Dermis microvascular lymphatic vessel endothelial cell (primary cell): ENCODE measurements at regions not wholly inside any gene's neighbourhood (a gene's known extent, or its start where the extent isn't known, plus 50 kb on each side); places are given as distances from the start of the nearest gene placed in this dataset.

Experiments
- DNase-seq, 2 donors: peaks; one replicate each; pipeline versions ENCODE4 v3.0.0 to v3.0.0-alpha.2; 2010; ENCODE audit warnings: low read depth in 2 of 2

DNA sequence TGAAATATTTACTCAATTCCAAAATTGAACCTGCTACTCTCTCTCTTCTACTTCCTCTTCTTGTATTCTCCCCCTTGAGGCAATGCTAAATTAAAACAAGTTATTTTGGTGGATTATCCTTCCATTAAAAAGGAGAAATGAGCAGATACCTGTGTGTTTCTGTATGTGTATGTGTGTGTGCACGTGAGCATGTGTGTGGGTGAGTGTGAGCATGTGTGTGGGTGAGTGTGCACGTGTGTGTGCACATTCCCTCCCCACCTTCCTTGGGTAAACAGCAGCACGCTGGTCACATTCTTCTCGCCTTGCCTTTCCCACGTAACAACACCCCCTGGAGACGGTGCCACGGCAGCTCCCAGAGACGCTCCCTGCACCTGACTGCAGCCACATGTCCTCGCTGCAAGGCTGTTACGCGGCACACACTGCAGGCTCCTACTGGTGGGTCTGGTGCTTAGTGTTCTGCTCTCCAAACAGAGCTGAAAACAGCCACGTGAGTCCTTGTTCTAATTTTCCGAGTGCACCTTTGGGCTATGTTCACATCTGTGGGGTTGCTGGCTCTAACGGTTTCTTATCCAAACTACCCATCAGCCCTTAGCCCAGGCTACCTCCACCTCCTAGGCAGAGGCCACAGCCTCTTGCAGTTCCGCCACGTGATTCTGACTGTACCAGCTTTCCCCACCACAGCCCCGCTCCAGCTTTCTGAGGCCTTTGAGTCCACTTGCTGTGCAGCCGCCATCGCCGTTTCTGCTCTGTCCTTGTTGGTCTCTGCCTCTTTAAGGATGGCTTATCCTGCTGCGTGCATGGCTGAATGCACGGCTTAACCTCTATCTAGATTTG, 123.4 kb downstream of the CTTN start:
- DNase-seq = no peak

DNA sequence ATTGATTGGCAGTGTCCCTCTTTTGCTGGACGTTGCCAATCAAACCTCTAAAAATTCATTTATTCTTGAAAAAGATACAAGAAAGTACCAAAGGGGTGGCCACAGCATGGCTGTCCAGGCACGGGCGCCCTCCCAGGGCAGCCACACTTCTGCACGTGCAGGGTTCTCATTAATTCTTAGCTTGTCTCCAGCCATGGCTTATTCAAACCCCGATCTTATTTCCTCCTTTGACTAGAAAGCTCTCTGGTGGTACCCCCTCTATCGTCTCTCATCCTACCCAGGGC, 123.9 kb downstream of the CTTN start:
- DNase-seq = no peak

DNA sequence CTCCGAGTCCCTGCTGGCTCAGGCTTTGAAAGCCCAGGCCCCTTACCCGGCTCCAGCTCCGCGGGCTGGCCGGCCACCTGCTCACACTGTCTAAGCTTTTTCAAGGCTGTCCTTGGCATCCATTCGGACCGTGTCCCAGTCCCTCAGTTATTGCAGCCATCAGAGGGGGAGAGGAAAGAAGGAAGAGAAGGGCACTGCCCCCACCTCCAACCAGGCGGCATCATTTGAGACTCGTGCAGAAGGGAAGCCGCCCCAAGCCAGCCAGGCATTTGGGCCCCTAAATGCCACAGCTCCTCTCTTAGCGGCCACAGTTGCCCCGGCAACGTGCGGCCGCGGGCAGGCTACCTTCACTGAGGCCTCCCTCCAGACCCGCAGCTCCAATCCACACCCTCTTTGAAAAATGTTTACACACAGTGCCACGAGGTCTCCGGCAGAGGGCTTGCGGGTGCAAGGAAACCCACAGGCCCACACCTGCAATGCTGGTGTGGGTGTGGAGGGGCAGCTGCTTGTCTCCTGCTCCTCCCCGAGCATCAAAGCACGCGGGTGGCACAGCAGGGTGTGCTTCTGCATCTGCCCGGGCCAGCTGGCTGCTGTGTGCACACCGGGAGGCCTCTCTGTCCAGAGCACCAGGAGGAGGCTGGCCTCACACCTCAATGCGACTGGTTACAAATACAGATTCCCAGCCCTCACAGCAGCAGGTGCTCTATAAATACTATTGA, 124.4 kb downstream of the CTTN start:
- DNase-seq = no peak

- no peak for DNase-seq
Measured at GRCh38 chr11:70523384-70524095, 125.2 kb downstream of the CTTN start.

GRCh38 chr11:70524096-70524922, 126.0 kb downstream of the CTTN start:
- DNase-seq = no peak

- DNase-seq = no peak
Measured at GRCh38 chr11:70525006-70525405, 126.7 kb downstream of the CTTN start.

DNA sequence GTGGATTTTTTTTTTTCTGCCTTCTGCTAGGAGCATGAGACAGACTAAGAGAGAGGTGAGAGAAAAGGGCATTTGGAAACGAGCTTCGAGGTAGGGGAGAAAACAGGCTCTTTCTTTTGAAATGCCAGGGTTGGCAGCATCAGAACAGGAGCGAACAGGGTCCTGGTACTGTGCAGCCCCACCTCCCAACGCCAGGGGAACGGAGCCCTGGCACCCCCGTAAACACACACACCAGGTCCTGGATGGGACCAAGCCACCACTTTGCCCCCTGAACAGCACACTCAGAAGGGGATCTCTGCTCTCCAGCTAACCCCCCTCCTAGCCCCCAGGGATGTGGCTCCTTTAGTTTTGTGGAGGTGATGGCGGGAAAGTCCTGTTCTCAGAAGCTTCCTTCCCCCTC, 127.1 kb downstream of the CTTN start:
- no peak for DNase-seq

- DNase-seq = no peak
Measured at GRCh38 chr11:70526116-70527045, 128.1 kb downstream of the CTTN start.

DNA sequence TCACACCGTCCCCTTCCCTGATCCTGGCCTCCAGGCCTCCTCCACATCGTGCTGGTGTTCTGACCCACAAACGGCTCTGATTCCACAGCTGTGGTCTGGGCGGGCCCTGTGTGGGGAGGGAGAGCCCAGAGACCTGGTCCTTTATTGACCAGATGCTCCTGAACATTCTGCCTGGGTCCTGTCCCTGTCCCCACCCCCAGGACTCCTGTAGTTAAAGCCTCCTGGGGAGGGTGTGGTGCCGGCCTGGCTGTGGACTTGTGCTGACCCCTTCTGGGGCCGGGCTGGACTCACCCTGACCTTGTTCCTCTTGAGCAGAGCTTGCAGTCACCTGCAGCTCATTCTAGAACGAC, 128.7 kb downstream of the CTTN start:
- DNase-seq = no peak

DNA sequence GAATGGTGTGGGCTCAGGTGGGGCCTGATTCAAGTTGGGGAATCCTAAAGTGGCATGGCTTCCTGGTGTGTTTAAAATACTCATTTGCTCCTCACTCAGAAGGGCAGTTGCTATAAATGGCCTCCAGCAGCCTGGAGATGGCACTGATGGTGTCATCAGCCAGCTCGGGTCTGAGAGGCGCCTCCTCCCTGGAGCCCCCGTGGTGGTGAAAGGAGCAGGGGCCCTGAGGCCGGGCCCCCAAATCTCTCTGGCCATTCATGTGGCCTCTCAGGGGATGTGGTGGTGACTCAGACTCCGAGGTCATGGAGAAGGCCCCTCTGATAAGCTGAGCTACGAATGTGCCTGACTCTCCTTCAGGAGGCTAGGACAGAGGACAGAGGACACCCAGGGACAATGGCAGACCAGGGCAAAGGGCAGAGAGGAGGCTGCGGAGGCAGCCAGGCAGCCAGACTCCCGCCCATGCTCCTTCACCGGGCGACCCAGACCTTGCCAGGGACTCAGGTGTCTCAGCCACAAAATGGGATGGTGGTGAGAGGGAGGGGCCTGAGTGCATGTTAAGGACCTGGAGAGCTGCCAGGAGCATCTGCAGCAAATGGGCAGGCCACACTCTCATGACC, 129.2 kb downstream of the CTTN start:
- DNase-seq = no peak

GRCh38 chr11:70528046-70528793, 129.9 kb downstream of the CTTN start:
- DNase-seq = no peak

- DNase-seq = no peak
Measured at GRCh38 chr11:70528794-70529580, 130.7 kb downstream of the CTTN start.

DNA sequence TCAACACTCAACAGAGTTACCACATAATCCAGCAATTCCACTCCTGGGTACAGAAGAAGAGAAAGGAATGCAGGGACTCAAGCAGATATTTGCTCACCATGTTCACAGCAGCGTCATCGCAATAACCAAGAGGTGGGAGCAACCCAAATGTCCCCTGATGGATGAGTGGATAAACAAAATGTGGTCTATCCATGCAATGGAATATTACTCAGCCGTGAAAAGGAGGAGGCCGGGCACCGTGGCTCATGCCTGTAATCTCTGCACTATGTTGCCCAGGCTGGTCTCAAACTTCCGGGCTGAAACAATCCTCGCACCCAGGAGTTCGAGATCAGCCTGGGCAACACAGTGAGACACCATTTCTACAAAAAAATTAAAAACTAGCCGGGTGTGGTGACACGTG, 131.7 kb downstream of the CTTN start:
- DNase-seq = no peak

- DNase-seq = no peak
Measured at GRCh38 chr11:70530629-70531185, 132.4 kb downstream of the CTTN start.

- no peak for DNase-seq
Measured at GRCh38 chr11:70531281-70532065, 133.1 kb downstream of the CTTN start.

DNA sequence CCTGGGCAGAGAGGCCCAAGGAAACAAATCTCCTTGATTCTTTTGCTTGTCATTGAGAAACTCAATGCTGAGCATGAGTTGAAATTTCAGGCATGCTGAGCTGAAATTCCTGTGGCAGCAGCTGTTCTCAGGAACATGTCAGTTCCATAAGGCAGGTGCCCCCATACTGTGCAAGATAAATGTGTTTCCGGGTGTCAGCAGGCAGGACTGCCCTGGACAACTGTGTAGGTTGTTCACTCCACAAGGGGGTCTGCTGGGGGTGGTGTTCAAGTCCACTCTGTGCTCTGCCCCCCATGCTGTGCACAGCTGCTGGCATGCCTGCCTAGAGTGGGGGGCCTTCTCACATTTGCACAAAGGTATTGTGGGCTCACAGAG, 133.7 kb downstream of the CTTN start:
- DNase-seq = no peak

DNA sequence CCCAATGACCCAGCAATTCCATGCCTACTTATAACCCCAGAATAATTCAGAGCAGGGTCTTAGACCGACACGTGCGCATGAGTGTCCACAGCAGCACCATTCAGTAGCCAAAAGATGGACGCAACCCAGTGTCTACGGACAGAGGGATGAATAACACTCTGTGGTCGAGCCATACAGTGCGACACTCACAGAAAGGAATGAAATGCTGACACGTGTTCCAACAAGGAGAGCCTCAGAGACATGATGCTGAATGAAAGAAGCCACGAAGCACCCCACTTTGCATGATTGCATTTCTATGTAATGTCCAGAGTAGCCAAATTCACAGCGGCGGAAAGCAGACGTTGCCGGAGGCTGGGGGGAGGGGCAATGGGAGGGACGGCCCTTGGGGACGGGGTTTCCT, 134.4 kb downstream of the CTTN start:
- no peak for DNase-seq
